AG08396 (cell line): ENCODE measurements at regions not wholly inside any gene's neighbourhood (a gene's known extent, or its start where the extent isn't known, plus 50 kb on each side); places are given as distances from the start of the nearest gene placed in this dataset.

Source experiments
- DNase-seq: peaks from one replicate; pipeline ENCODE4 v3.0.0; 2012; ENCODE audit warnings: low spot score, mixed read lengths

DNA sequence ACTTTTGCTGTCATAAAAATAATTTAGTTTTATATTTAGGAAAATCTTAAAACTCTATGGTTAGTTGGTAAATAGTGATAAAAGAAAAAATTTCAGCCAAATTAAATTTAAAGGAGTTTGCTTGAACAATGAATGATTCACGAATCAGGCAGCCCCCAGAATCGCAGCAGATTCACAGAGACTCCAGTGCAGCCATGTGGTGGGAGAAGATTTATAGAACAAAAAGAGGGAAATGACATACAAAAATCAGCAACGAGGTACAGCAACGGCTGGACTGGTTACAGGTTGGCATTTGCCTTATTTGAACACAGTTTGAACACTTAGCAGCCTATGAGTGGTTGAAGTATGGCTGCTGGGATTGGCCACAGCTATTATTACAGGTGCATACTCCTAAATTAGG lies 96.4 kb upstream of the MYCBP2 start:
- DNase-seq, result no peak

DNA sequence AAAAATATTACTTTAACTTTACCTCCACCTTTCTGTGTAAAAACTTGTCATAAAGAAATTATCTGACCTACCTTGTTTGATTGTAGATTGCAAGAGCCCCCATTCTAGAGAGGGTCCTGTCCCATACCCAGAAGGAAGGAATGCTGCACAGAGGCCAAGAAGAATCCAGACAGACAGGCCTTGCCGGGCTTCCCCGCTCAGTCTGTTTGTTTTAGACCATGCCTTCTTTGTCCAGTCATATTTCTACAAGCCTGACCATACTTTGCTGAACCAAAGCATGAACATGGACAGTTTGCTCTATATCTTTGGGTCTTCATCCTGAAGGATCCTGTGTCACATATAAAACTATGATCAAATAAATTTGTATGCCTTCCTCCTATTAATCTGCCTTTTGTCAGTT lies 95.8 kb upstream of the MYCBP2 start:
- no peak for DNase-seq

GRCh38 chr13:77417897-77418296 lies 91.0 kb upstream of the MYCBP2 start:
- no peak for DNase-seq

- no peak for DNase-seq
Measured at GRCh38 chr13:77416666-77417212, 89.8 kb upstream of the MYCBP2 start.

GRCh38 chr13:77415253-77416071 lies 88.6 kb upstream of the MYCBP2 start:
- no peak for DNase-seq

GRCh38 chr13:77412860-77413259 lies 86.0 kb upstream of the MYCBP2 start:
- DNase-seq, result no peak

DNA sequence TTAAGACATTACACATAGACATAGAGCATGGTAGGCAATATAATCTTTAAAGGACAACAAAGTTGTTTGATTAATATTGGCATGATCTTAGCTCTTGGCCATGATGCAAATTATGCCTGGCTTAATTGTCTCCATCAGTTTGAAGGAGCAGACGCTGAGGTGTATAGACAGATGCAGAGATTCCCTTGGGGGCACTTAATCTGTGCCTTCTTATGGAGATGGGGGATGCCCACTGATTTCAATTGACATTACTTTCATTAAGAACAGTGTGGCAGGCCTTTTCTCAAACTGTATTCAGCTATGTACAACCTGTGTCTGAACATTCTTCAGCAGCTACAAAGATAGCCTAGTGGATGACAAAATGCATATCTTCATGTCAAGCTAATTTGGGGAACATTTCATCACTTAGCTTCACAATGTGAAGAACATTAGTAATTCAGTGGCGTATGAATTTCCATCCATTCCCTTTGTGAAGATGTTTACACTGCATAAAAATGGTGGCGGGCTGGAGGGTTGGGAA lies 85.3 kb upstream of the MYCBP2 start:
- no peak for DNase-seq

DNA sequence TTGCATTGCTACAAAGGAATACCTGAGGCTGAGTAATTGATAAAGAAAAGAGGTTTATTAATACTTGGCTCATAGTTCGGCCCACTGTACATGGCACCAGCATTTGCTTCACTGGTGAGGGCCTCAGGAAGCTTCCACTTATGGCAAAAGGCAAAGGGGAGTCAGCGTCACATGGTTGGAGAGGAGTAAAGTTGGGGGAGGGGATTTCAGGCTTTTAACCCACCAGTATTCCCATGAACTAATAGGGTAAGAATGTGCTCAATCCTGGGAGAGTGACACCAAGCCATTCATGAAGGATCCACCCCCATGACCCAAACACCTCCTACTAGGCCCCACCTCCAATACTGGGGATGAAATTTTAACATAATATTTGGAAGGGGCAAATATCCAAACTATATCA lies 82.5 kb upstream of the MYCBP2 start:
- no peak for DNase-seq

- DNase-seq, result no peak
Measured at GRCh38 chr13:77406644-77407440, 79.9 kb upstream of the MYCBP2 start.

- no peak for DNase-seq
Measured at GRCh38 chr13:77398825-77399620, 72.1 kb upstream of the MYCBP2 start.

DNA sequence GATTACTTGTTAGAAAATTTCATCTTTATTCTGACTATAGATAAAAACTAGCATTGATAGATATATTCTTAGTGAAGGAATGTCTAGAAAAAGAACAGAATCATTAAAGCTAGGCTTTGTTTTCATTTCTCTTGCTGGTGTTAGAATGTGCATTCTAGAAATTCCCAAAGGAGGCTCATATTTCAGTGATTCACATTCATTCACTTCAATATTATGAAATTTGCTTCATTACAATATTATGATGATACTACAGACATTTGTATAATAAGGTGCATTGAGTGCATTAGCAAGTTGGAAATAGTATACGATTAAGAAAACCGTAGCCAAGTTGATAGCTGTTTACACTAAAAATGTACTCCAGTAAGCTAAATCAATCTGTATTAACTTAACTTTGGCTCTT lies 70.7 kb upstream of the MYCBP2 start:
- no peak for DNase-seq

DNA sequence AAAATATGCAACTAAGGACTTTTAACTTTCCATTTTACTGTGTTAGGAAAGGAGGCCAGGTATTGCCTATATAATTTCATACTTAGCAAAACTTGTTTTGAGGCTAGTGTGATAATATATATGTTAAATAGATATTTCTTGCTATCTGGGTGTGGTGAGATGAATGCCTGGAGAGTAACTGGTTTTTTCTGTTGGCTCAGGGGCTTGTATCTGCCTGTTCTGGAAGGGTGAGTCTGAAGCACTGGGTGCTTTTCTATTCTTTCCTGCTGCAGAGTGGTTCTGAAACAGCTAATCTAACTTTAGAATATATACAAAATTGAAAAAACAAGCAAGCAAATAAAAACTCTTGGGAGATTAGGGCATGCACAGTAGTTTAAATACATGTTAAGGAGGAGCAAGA lies 64.6 kb upstream of the MYCBP2 start:
- DNase-seq, result no peak

DNA sequence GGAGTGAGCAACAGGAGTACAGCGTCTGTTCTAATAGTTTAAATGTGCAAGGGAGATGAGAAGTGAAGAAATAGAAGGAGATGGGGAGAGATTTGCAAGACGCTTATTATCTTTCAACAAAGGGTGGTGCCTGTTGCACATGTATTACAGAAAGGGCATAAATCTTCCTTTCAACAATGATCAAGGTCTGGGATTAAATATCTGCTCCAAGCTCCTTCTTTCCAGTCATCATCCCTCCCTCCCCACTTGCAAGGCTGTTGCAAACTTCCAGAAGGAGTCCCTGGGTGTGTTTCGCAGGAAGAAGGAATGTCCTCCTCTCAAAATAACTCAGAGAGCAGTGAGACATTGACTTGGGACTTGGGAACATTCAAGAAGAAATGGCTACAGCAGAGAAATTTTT lies 63.5 kb upstream of the MYCBP2 start:
- DNase-seq, result no peak

- DNase-seq, result no peak
Measured at GRCh38 chr13:77389625-77390000, 62.7 kb upstream of the MYCBP2 start.

DNA sequence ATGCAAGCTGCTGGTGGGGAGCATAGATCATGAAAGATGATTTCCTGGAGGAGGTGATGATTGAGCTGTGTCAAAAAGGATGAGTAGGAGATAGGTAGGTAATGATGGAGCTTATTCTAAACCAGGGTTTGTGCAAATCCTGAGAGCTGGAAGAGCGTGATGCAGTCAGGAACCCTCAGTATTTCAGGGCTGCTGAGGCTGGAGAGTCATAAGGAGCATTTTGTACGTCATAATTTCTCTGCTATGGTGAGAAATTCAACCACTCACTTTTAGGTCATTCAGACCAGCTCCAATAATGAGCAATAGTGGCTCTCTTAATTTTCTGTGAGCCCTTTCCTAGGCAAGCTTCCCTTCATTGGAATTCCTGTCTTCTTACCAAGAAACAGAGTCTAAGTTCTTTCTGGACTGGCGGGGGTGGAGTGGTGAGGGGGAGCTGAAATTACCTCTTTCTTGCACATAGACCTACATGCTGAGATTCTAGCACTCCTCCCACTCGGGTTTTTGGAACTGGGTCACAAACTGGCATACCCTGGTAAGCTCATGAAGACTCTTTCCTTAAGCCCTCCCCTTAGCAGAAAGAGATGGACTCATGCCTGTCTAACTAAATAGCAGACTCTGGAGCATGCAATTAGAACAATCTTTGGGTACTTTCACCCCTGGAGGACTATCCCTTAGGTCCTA lies 62.2 kb upstream of the MYCBP2 start:
- DNase-seq, result no peak

DNA sequence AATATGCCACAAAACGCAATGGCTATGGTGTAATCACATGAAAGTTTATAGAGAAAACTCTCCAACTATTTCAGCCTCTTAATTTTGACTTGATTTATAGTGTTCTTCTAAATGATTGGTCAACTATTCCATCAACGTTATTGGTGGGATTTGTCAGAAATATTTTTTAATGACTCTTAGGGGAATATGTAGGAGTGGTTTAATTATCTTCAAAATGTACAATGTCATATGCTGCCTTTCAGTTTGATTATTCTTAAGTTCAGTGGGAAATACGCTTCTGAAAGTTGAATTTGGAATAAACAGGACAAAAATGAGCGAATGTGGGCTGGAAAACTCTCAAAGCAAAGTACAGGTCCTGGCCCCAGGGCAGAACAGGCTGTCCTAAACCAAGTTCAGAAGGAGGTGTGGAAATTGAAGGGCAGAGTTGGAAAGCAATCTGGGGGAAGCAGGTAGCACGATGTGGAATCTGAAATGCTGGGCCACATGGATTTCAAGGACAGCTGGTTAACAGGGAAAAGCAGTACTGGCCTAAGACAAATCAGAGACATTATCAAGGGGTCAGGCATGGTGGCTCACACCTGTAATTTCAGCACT lies 60.8 kb upstream of the MYCBP2 start:
- no peak for DNase-seq

DNA sequence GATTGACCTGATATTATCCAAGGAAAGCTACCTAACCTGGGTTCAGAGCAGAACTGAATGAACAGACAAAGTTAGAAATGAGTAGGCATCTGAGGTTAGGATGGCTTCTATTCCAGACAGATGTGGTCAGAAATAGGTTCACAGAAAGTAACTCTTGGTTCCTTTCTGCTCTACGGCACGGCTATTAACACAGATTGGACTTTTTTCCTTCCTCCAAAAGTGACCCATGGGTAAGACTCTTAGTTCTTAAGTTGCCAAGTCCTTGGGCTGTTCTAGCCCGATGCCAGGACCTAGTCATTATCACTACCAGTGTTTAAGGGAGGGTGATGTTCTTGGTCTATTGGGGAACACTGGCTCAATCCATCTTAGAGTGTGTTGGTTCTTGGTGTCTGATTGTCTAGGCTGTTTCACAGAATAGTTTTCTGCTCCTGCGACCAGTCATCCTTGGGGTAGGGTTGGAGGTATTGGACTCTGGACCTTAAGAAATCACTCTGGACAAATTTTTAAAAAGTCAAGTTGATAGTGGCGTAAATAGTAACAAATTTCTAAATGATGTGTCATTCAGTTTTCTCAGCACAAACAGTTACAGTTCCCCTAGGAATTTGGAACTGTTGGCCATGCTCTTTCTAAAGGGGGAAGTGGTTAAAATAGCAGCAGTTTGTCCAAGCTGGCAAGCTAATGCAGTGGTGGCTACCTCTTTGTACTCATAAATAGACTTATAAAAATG lies 60.1 kb upstream of the MYCBP2 start:
- peak; percentile 56 for DNase-seq

DNA sequence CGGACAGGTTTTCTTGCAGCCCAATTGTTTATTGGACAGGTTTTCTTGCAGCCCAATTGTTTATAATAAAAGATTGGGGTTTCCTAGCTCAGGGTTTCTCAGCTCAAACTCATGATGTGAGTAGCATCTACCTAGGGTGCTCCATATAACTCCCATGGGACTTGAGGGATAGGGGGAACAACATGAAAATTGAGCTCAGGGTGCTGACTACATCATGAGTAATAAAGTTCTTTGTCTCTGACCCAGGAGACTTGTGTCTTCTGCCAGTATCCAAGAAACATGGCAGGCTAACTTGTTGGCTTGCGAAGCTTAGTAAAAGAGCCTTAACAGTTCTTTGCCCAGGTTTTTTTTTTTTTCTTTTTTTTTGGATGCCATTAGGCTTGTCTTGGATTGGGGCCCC lies 59.2 kb upstream of the MYCBP2 start:
- DNase-seq, result no peak

DNA sequence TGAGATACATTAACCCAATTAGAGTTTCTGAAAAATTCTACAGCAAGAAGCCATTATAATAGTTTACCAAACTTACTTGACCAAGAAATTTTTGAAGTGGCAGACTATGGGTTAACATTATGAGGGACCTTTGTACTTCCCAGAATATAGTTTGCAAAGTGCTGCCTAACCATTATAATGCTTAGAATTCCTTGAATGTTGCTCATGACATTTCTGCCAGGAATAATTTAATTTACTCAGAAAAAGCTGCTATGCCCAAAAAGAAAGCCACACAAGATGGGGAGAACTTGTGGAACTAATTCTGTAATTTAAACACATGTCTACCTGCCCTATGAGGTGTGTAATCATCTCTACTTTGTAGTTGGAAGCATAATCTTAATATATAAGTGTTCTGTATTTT lies 58.1 kb upstream of the MYCBP2 start:
- no peak for DNase-seq

- no peak for DNase-seq
Measured at GRCh38 chr13:77383097-77383496, 56.2 kb upstream of the MYCBP2 start.

DNA sequence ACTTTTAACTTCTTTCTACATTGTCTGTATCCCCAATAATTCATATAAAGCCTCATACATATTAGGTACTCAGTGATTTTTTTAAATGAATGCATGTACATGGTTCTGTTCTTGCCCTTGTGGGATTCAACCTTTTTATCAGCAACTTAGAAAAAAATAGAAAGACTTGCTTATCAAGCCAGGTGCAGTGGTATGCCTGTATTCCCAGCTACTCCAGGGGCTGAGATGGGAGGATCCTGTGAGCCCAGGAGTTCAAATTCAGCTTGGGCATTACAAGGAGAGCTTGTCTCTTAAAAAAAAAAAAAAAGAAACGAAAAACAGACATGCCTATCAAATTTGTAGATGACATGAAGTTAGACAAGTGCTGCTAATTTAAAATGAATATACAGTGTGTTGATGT lies 54.2 kb upstream of the MYCBP2 start:
- no peak for DNase-seq
